C4-2B (cell line): ENCODE measurements at regions not wholly inside any gene's neighbourhood (a gene's known extent, or its start where the extent isn't known, plus 50 kb on each side); places are given as distances from the start of the nearest gene placed in this dataset.

Source experiments
- H3K27ac ChIP-seq: fragments of 450-650 bp; 2 replicates; pipeline ENCODE4 v1.5.1; 2017
- CTCF ChIP-seq: fragments of 450-650 bp; conservative IDR thresholded peaks from 2 replicates; pipeline ENCODE4 v1.5.1; 2017; ENCODE audit warnings: mild to moderate bottlenecking
- ZFX ChIP-seq: fragments of 450-650 bp; IDR thresholded peaks from 2 replicates; pipeline ENCODE4 v1.6.1; 2017

- TF ChIP-seq ZFX: no peak
- TF ChIP-seq CTCF: no peak
- H3K27ac ChIP-seq: no peak overlapping the region
These were observed 174.2 kb upstream of the DACH1 start for GRCh38 chr13:72041165-72041564.

- TF ChIP-seq ZFX (no peak), CTCF (no peak)
- no peak overlapping the region for H3K27ac ChIP-seq
These were observed 172.1 kb upstream of the DACH1 start for GRCh38 chr13:72039126-72039525.

GRCh38 chr13:72029981-72030380 lies 163.0 kb upstream of the DACH1 start:
- H3K27ac ChIP-seq: no peak overlapping the region
- no peak for TF ChIP-seq CTCF
- TF ChIP-seq ZFX: no peak

- no peak overlapping the region for H3K27ac ChIP-seq
- TF ChIP-seq CTCF: no peak
- TF ChIP-seq ZFX: no peak
These were observed 158.8 kb upstream of the DACH1 start for GRCh38 chr13:72025836-72026235.

GRCh38 chr13:72023895-72024294 lies 156.9 kb upstream of the DACH1 start:
- TF ChIP-seq CTCF: no peak
- no peak for TF ChIP-seq ZFX
- no peak overlapping the region for H3K27ac ChIP-seq

- no peak overlapping the region for H3K27ac ChIP-seq
- TF ChIP-seq CTCF: no peak
- TF ChIP-seq ZFX: no peak
These were observed 138.5 kb upstream of the DACH1 start for GRCh38 chr13:72005455-72005854.

GRCh38 chr13:72004784-72005374 lies 137.9 kb upstream of the DACH1 start:
- TF ChIP-seq CTCF (no peak), ZFX (no peak)
- H3K27ac ChIP-seq: no peak overlapping the region
